H1 (cell line): ENCODE measurements at regions not wholly inside any gene's neighbourhood (a gene's known extent, or its start where the extent isn't known, plus 50 kb on each side); places are given as distances from the start of the nearest gene placed in this dataset.

Experiments
- SAP30 ChIP-seq: fragments of 300-600 bp; sonication (generic); IDR thresholded peaks from 2 replicates; pipeline ENCODE4 v1.7.1; 2012; ENCODE audit warnings: low read length, moderate library complexity, mild to moderate bottlenecking, inconsistent platforms; ENCODE audit not compliant: insufficient read depth, insufficient replicate concordance
- TF ChIP-seq, protein P1 (sequence below): fragments of 300-600 bp; sonication (generic); IDR thresholded peaks from 2 replicates; pipeline ENCODE4 v1.7.1; 2012; ENCODE audit warnings: low read length, moderate library complexity, mild to moderate bottlenecking, inconsistent platforms; ENCODE audit not compliant: insufficient replicate concordance

DNA sequence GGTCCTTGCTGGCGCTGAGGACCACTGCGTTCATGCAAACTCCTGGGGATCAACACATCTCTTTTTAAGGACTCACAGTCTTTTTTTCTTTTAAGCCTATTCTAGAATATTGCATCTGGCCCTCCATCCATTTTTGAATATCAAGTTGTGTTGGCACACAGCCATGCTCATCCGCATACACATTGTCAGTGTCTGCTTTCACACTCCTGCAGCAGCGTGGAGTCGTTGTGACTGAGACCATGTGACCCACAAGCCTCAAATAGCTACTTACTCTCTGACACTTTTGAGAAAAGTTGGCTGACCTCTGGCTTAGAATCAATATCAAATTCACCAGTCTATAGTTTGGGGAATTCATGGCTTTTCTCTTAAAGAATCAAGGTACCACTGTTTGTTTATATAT is 191.8 kb upstream of the S100G start (continued):
- TF ChIP-seq, protein P1, sequence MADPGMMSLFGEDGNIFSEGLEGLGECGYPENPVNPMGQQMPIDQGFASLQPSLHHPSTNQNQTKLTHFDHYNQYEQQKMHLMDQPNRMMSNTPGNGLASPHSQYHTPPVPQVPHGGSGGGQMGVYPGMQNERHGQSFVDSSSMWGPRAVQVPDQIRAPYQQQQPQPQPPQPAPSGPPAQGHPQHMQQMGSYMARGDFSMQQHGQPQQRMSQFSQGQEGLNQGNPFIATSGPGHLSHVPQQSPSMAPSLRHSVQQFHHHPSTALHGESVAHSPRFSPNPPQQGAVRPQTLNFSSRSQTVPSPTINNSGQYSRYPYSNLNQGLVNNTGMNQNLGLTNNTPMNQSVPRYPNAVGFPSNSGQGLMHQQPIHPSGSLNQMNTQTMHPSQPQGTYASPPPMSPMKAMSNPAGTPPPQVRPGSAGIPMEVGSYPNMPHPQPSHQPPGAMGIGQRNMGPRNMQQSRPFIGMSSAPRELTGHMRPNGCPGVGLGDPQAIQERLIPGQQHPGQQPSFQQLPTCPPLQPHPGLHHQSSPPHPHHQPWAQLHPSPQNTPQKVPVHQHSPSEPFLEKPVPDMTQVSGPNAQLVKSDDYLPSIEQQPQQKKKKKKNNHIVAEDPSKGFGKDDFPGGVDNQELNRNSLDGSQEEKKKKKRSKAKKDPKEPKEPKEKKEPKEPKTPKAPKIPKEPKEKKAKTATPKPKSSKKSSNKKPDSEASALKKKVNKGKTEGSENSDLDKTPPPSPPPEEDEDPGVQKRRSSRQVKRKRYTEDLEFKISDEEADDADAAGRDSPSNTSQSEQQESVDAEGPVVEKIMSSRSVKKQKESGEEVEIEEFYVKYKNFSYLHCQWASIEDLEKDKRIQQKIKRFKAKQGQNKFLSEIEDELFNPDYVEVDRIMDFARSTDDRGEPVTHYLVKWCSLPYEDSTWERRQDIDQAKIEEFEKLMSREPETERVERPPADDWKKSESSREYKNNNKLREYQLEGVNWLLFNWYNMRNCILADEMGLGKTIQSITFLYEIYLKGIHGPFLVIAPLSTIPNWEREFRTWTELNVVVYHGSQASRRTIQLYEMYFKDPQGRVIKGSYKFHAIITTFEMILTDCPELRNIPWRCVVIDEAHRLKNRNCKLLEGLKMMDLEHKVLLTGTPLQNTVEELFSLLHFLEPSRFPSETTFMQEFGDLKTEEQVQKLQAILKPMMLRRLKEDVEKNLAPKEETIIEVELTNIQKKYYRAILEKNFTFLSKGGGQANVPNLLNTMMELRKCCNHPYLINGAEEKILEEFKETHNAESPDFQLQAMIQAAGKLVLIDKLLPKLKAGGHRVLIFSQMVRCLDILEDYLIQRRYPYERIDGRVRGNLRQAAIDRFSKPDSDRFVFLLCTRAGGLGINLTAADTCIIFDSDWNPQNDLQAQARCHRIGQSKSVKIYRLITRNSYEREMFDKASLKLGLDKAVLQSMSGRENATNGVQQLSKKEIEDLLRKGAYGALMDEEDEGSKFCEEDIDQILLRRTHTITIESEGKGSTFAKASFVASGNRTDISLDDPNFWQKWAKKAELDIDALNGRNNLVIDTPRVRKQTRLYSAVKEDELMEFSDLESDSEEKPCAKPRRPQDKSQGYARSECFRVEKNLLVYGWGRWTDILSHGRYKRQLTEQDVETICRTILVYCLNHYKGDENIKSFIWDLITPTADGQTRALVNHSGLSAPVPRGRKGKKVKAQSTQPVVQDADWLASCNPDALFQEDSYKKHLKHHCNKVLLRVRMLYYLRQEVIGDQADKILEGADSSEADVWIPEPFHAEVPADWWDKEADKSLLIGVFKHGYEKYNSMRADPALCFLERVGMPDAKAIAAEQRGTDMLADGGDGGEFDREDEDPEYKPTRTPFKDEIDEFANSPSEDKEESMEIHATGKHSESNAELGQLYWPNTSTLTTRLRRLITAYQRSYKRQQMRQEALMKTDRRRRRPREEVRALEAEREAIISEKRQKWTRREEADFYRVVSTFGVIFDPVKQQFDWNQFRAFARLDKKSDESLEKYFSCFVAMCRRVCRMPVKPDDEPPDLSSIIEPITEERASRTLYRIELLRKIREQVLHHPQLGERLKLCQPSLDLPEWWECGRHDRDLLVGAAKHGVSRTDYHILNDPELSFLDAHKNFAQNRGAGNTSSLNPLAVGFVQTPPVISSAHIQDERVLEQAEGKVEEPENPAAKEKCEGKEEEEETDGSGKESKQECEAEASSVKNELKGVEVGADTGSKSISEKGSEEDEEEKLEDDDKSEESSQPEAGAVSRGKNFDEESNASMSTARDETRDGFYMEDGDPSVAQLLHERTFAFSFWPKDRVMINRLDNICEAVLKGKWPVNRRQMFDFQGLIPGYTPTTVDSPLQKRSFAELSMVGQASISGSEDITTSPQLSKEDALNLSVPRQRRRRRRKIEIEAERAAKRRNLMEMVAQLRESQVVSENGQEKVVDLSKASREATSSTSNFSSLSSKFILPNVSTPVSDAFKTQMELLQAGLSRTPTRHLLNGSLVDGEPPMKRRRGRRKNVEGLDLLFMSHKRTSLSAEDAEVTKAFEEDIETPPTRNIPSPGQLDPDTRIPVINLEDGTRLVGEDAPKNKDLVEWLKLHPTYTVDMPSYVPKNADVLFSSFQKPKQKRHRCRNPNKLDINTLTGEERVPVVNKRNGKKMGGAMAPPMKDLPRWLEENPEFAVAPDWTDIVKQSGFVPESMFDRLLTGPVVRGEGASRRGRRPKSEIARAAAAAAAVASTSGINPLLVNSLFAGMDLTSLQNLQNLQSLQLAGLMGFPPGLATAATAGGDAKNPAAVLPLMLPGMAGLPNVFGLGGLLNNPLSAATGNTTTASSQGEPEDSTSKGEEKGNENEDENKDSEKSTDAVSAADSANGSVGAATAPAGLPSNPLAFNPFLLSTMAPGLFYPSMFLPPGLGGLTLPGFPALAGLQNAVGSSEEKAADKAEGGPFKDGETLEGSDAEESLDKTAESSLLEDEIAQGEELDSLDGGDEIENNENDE, result no peak
- no peak for TF ChIP-seq SAP30
